GM10266 (cell line): ENCODE measurements at regions not wholly inside any gene's neighbourhood (a gene's known extent, or its start where the extent isn't known, plus 50 kb on each side); places are given as distances from the start of the nearest gene placed in this dataset.
"Not testable (repeated sequence)": the region's sequence is repeated elsewhere in the genome, so short reads cannot be mapped to it uniquely, and the experiment has no call there.

ENCODE experiments used
- DNase-seq: peaks from one replicate; pipeline ENCODE4 v3.0.0; 2012; ENCODE audit errors: extremely low spot score
- CTCF ChIP-seq: IDR thresholded peaks from 2 replicates; pipeline ENCODE4 v1.5.1; 2012; ENCODE audit warnings: mild to moderate bottlenecking, low read depth; ENCODE audit not compliant: control insufficient read depth, insufficient read depth; ENCODE audit errors: missing control alignments

- no peak for TF ChIP-seq CTCF
- no peak for DNase-seq
Observed at GRCh38 chr6:14550822-14551221, 433.2 kb downstream of the CD83 start.

- DNase-seq, result not testable (repeated sequence)
Observed at GRCh38 chr6:14551601-14552000, 434.0 kb downstream of the CD83 start.

GRCh38 chr6:14552891-14553290 is 435.3 kb downstream of the CD83 start:
- TF ChIP-seq CTCF, result no peak
- no peak for DNase-seq

GRCh38 chr6:14553515-14553914 is 435.9 kb downstream of the CD83 start:
- no peak for TF ChIP-seq CTCF
- DNase-seq, result no peak

GRCh38 chr6:14555804-14556203 is 438.2 kb downstream of the CD83 start:
- no peak for DNase-seq
- no peak for TF ChIP-seq CTCF

GRCh38 chr6:14559746-14560536 is 442.4 kb downstream of the CD83 start:
- no peak for DNase-seq
- no peak for TF ChIP-seq CTCF

GRCh38 chr6:14561563-14561962 is 444.0 kb downstream of the CD83 start:
- not testable (repeated sequence) for DNase-seq

- no peak for TF ChIP-seq CTCF
- no peak for DNase-seq
Observed at GRCh38 chr6:14567842-14568241, 450.3 kb downstream of the CD83 start.
